Esophagus (tissue), 2 donors: ENCODE measurements at regions not wholly inside any gene's neighbourhood (a gene's known extent, or its start where the extent isn't known, plus 50 kb on each side); places are given as distances from the start of the nearest gene placed in this dataset.

Experiments used
- H3K27ac ChIP-seq, 2 donors: one replicate each; pipeline ENCODE4 v1.5.1; 2013; ENCODE audit warnings: low read depth in 2 of 2, mild to moderate bottlenecking in 2 of 2, inconsistent platforms in 1 of 2, low read length in 1 of 2, moderate library complexity in 1 of 2
- H3K27me3 ChIP-seq, 2 donors: one replicate each; pipeline ENCODE4 v1.6.1; 2013; ENCODE audit warnings: low read length in 2 of 2, control low read depth in 1 of 2, mild to moderate bottlenecking in 1 of 2; ENCODE audit not compliant: insufficient read depth in 2 of 2, control insufficient read depth in 1 of 2
- H3K36me3 ChIP-seq, 2 donors: one replicate each; pipeline ENCODE4 v1.6.1; 2013; ENCODE audit warnings: low read length in 1 of 2; ENCODE audit not compliant: control insufficient read depth in 2 of 2, insufficient read depth in 2 of 2
- H3K4me1 ChIP-seq, 2 donors: one replicate each; pipeline ENCODE4 v1.6.1; 2013; ENCODE audit warnings: low read length in 1 of 2; ENCODE audit not compliant: control insufficient read depth in 2 of 2, insufficient read depth in 2 of 2
- H3K4me3 ChIP-seq, 2 donors: one replicate each; pipeline ENCODE4 v1.5.1; 2013; ENCODE audit warnings: low read length in 2 of 2, mild to moderate bottlenecking in 2 of 2, low read depth in 1 of 2, moderate library complexity in 1 of 2
- H3K9me3 ChIP-seq, 2 donors: one replicate each; pipeline ENCODE4 v1.6.1; 2013; ENCODE audit warnings: mild to moderate bottlenecking in 2 of 2, low read depth in 1 of 2, low read length in 1 of 2, moderate library complexity in 1 of 2; ENCODE audit not compliant: control insufficient read depth in 2 of 2, insufficient read depth in 1 of 2
- WGBS, 2 donors: extraction: QIAGEN DNeasy Blood & Tissue Kit; methylation state at CpG; one replicate each; pipeline ENCODE4 v1.1.7; 2013; 5-methylcytosine and 5-hydroxymethylcytosine counted together
- donor health status: healthy with polysubstance abuse.
- donor health status: Bipolar disorder and iron deficiency.

GRCh38 chr6:54019860-54020259 is 91.4 kb upstream of the MLIP start:
- H3K36me3 ChIP-seq: no peaks in the 10 kb centered on the region
- H3K27me3 ChIP-seq: no peaks in the 10 kb centered on the region
- H3K27ac ChIP-seq: no peak overlapping the region
- no peaks in the 10 kb centered on the region for H3K9me3 ChIP-seq
- no peaks in the 10 kb centered on the region for H3K4me1 ChIP-seq
- no peak overlapping the region for H3K4me3 ChIP-seq

- Histone ChIP-seq H3K36me3 (no peaks in the 10 kb centered on the region), H3K27ac (no peak overlapping the region), H3K9me3 (no peaks in the 10 kb centered on the region), H3K27me3 (no peaks in the 10 kb centered on the region), H3K4me3 (no peak overlapping the region), H3K4me1 (no peaks in the 10 kb centered on the region)
- WGBS, 2 donors: 75% methylated on average over 3 of the region's 3 CpGs
Observed at GRCh38 chr6:54020334-54020733, 90.9 kb upstream of the MLIP start.

GRCh38 chr6:54026652-54027400 is 84.4 kb upstream of the MLIP start:
- Histone ChIP-seq H3K9me3 (no peaks in the 10 kb centered on the region), H3K27me3 (no peaks in the 10 kb centered on the region), H3K36me3 (no peaks in the 10 kb centered on the region), H3K4me3 (no peak overlapping the region), H3K27ac (no peak overlapping the region), H3K4me1 (no peaks in the 10 kb centered on the region)

- Histone ChIP-seq H3K4me3 (no peak overlapping the region), H3K27ac (no peak overlapping the region), H3K4me1 (no peaks in the 10 kb centered on the region), H3K27me3 (no peaks in the 10 kb centered on the region), H3K9me3 (no peaks in the 10 kb centered on the region), H3K36me3 (no peaks in the 10 kb centered on the region)
- WGBS, 2 donors: 75 to 90% methylated on average over 3 of the region's 3 CpGs
Observed at GRCh38 chr6:54028170-54028569, 83.1 kb upstream of the MLIP start.

GRCh38 chr6:54029187-54029586 is 82.1 kb upstream of the MLIP start:
- 87 to 89% methylated on average over 3 of the region's 3 CpGs for WGBS, 2 donors
- no peaks in the 10 kb centered on the region for H3K27me3 ChIP-seq
- H3K27ac ChIP-seq: no peak overlapping the region
- H3K9me3 ChIP-seq: no peaks in the 10 kb centered on the region
- no peaks in the 10 kb centered on the region for H3K4me1 ChIP-seq
- H3K4me3 ChIP-seq: no peak overlapping the region
- H3K36me3 ChIP-seq: no peaks in the 10 kb centered on the region

GRCh38 chr6:54031169-54031568 is 80.1 kb upstream of the MLIP start:
- no peaks in the 10 kb centered on the region for H3K27me3 ChIP-seq

GRCh38 chr6:54037277-54037779 is 73.9 kb upstream of the MLIP start:
- Histone ChIP-seq H3K9me3 (no peaks in the 10 kb centered on the region), H3K27me3 (no peaks in the 10 kb centered on the region), H3K36me3 (no peaks in the 10 kb centered on the region), H3K27ac (no peak overlapping the region), H3K4me1 (no peaks in the 10 kb centered on the region), H3K4me3 (no peak overlapping the region)

More at GRCh38 chr6:54031169-54031568, 80.1 kb upstream of the MLIP start:
- Histone ChIP-seq H3K9me3 (no peaks in the 10 kb centered on the region), H3K4me1 (no peaks in the 10 kb centered on the region), H3K36me3 (no peaks in the 10 kb centered on the region), H3K27ac (no peak overlapping the region), H3K4me3 (no peak overlapping the region)
- 70 to 80% methylated on average over 5 of the region's 5 CpGs for WGBS, 2 donors

GRCh38 chr6:54040545-54040944 is 70.7 kb upstream of the MLIP start:
- Histone ChIP-seq H3K27ac (no peak overlapping the region), H3K9me3 (no peaks in the 10 kb centered on the region), H3K4me1 (no peaks in the 10 kb centered on the region), H3K27me3 (no peaks in the 10 kb centered on the region), H3K36me3 (no peaks in the 10 kb centered on the region), H3K4me3 (no peak overlapping the region)

GRCh38 chr6:54041239-54041638 is 70.0 kb upstream of the MLIP start:
- Histone ChIP-seq H3K27ac (no peak overlapping the region), H3K4me3 (no peak overlapping the region), H3K4me1 (no peaks in the 10 kb centered on the region), H3K27me3 (no peaks in the 10 kb centered on the region), H3K36me3 (no peaks in the 10 kb centered on the region), H3K9me3 (no peaks in the 10 kb centered on the region)
- 79 to 82% methylated on average over 2 of the region's 2 CpGs for WGBS, 2 donors

- H3K36me3 ChIP-seq: no peaks in the 10 kb centered on the region
- WGBS, 2 donors: 61 to 63% methylated on average over 3 of the region's 3 CpGs
- no peaks in the 10 kb centered on the region for H3K4me1 ChIP-seq
- H3K27ac ChIP-seq: no peak overlapping the region
- H3K4me3 ChIP-seq: no peak overlapping the region
- no peaks in the 10 kb centered on the region for H3K9me3 ChIP-seq
- H3K27me3 ChIP-seq: no peaks in the 10 kb centered on the region
Observed at GRCh38 chr6:54043360-54043759, 67.9 kb upstream of the MLIP start.
